ENCODE measurements at regions not wholly inside any gene's neighbourhood (a gene's known extent, or its start where the extent isn't known, plus 50 kb on each side); places are given as distances from the start of the nearest gene placed in this dataset.

DNA sequence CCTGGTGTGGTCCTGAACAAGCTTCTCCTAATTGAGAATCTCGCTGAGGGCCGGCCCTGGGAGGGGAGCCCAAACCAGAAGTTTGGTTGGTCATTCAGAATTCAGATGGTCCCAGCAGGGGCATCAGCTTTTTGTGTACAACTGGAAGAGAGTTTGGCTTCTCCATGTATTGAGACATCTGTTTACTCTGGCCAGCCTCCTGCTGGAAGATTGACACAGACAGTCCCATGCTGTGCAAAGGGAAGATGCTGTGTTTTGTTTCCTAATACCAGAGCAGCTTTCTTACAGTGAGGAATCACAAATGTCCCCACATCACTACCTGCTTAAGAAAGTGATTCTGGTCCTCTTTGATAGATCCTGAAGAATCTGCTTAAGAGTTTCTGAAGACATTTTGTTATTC is 97.8 kb downstream of the PLEKHG1 start:
- no peaks in the 10 kb centered on the region for H3K9me3 ChIP-seq (ENCODE audit: control insufficient read depth in 1 of 2, insufficient read depth in 1 of 2, low read length in 2 of 2)
- no peaks in the 10 kb centered on the region for H3K36me3 ChIP-seq (ENCODE audit: insufficient read depth, low read length)
- no peak overlapping the region for H3K4me3 Mint-ChIP-seq
- ATAC-seq (ENCODE audit: poor library complexity), result no peak
- no peaks in the 10 kb centered on the region for H3K4me1 ChIP-seq (ENCODE audit: insufficient read depth, low read length)
- H3K27ac Mint-ChIP-seq, result no peak overlapping the region
- CTCF ChIA-PET, result no interaction called here
- H3K27ac ChIP-seq (ENCODE audit: low read depth in 1 of 2, low read length in 2 of 2), result no peak overlapping the region
- no peak overlapping the region for H3K4me3 ChIP-seq (ENCODE audit: low read length)
- no peaks in the 10 kb centered on the region for H3K36me3 Mint-ChIP-seq (ENCODE audit: low read depth)
- H3K27me3 ChIP-seq (ENCODE audit: control insufficient read depth in 1 of 2, insufficient read depth in 2 of 2, low read length in 2 of 2), result no peaks in the 10 kb centered on the region
- no peak for DNase-seq
- intact Hi-C loops (cut with DNase I, micrococcal nuclease), result no loop called here
- TF ChIP-seq, protein P1, sequence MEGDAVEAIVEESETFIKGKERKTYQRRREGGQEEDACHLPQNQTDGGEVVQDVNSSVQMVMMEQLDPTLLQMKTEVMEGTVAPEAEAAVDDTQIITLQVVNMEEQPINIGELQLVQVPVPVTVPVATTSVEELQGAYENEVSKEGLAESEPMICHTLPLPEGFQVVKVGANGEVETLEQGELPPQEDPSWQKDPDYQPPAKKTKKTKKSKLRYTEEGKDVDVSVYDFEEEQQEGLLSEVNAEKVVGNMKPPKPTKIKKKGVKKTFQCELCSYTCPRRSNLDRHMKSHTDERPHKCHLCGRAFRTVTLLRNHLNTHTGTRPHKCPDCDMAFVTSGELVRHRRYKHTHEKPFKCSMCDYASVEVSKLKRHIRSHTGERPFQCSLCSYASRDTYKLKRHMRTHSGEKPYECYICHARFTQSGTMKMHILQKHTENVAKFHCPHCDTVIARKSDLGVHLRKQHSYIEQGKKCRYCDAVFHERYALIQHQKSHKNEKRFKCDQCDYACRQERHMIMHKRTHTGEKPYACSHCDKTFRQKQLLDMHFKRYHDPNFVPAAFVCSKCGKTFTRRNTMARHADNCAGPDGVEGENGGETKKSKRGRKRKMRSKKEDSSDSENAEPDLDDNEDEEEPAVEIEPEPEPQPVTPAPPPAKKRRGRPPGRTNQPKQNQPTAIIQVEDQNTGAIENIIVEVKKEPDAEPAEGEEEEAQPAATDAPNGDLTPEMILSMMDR (IDR thresholded peaks at IDR 0.05), result no peak
- no peaks in the 10 kb centered on the region for H3K27me3 Mint-ChIP-seq
- H3K4me1 Mint-ChIP-seq (ENCODE audit: low read depth), result peaks cover under 1% of the 10 kb centered on the region
- POLR2A ChIA-PET, result no interaction called here
- no peaks in the 10 kb centered on the region for H3K9me3 Mint-ChIP-seq

DNA sequence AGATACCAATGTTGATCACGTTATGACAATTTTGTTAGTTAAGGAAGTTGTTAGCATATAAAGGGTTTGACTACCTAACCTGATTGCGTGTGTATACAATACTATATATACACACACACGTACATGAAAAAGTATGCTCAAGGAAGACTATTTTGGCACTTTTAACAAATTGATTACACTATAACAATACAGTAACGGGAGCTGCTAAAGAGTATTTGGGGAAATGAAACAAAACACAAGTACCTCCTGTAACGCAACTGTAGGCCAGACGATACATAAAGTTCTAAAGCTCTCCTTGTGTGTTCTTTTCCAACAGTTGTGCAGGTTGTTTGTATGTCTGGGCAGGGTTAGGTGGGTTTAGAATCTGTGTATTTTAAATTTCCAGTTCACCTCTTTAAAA is 98.7 kb downstream of the PLEKHG1 start:
- POLR2A ChIA-PET, result no interaction called here
- H3K4me3 ChIP-seq (ENCODE audit: low read length), result no peak overlapping the region
- H3K27me3 ChIP-seq (ENCODE audit: control insufficient read depth in 1 of 2, insufficient read depth in 2 of 2, low read length in 2 of 2), result no peaks in the 10 kb centered on the region
- no peaks in the 10 kb centered on the region for H3K9me3 ChIP-seq (ENCODE audit: control insufficient read depth in 1 of 2, insufficient read depth in 1 of 2, low read length in 2 of 2)
- Mint-ChIP-seq H3K4me3 (no peak overlapping the region), H3K36me3 (ENCODE audit: low read depth) (no peaks in the 10 kb centered on the region), H3K27ac (no peak overlapping the region), H3K9me3 (no peaks in the 10 kb centered on the region), H3K27me3 (no peaks in the 10 kb centered on the region), H3K4me1 (ENCODE audit: low read depth) (peaks cover 4% of the 10 kb centered on the region)
- intact Hi-C loops (cut with DNase I, micrococcal nuclease), result no loop called here
- H3K27ac ChIP-seq (ENCODE audit: low read depth in 1 of 2, low read length in 2 of 2), result no peak overlapping the region
- no peaks in the 10 kb centered on the region for H3K36me3 ChIP-seq (ENCODE audit: insufficient read depth, low read length)
- CTCF ChIA-PET, result no interaction called here
- ATAC-seq (ENCODE audit: poor library complexity) (no peak), DNase-seq (no peak)
- H3K4me1 ChIP-seq (ENCODE audit: insufficient read depth, low read length), result no peaks in the 10 kb centered on the region
- TF ChIP-seq, protein P1 (IDR thresholded peaks at IDR 0.05), result no peak

DNA sequence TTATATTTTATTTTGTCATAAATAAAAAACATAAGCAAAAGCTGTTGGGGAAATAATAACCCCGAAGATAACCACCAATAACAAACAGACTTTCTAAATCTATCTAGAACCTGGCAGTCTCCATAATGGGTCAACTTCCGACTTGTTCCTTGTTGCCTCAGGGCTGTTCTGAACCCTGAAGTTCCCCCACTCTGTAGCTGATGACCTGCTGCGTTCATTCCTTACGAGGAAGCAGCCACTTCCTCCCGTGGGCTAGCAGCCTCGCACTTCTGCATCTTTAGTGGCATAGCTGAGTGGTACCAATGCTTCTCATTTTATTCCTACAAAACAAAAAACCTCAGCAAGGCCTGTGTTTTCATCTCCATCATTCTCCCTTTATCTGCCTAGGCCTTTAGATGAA is 103.0 kb downstream of the PLEKHG1 start:
- POLR2A ChIA-PET, result no interaction called here
- TF ChIP-seq, protein P1 (IDR thresholded peaks at IDR 0.05), result no peak
- no peak overlapping the region for H3K4me3 Mint-ChIP-seq
- no peaks in the 10 kb centered on the region for H3K9me3 Mint-ChIP-seq
- peak in 2 of 14 experiments; percentile 25 to 31 for DNase-seq
- H3K27me3 ChIP-seq (ENCODE audit: control insufficient read depth in 1 of 2, insufficient read depth in 2 of 2, low read length in 2 of 2), result no peaks in the 10 kb centered on the region
- intact Hi-C loops (cut with DNase I, micrococcal nuclease), result no loop called here
- H3K27ac ChIP-seq (ENCODE audit: low read depth in 1 of 2, low read length in 2 of 2), result no peak overlapping the region
- no peaks in the 10 kb centered on the region for H3K9me3 ChIP-seq (ENCODE audit: control insufficient read depth in 1 of 2, insufficient read depth in 1 of 2, low read length in 2 of 2)
- CTCF ChIA-PET, result no interaction called here
- no peak for ATAC-seq (ENCODE audit: poor library complexity)
- no peaks in the 10 kb centered on the region for H3K36me3 Mint-ChIP-seq (ENCODE audit: low read depth)
- no peak overlapping the region for H3K27ac Mint-ChIP-seq
- peaks cover 4% of the 10 kb centered on the region for H3K4me1 Mint-ChIP-seq (ENCODE audit: low read depth)
- no peaks in the 10 kb centered on the region for H3K4me1 ChIP-seq (ENCODE audit: insufficient read depth, low read length)
- no peaks in the 10 kb centered on the region for H3K27me3 Mint-ChIP-seq
- no peaks in the 10 kb centered on the region for H3K36me3 ChIP-seq (ENCODE audit: insufficient read depth, low read length)
- H3K4me3 ChIP-seq (ENCODE audit: low read length), result no peak overlapping the region
